Karpas-422 (cell line): ENCODE measurements at regions not wholly inside any gene's neighbourhood (a gene's known extent, or its start where the extent isn't known, plus 50 kb on each side); places are given as distances from the start of the nearest gene placed in this dataset.

Experiments used
- DNase-seq: peaks from one replicate; pipeline ENCODE4 v3.0.0-alpha.2; 2015
- H2AFZ ChIP-seq: fragments of 200-600 bp; sonication (generic); 2 replicates; pipeline ENCODE4 v1.6.1; 2014; ENCODE audit warnings: antibody characterized with exemption, low read length, mixed read lengths
- H3K27ac ChIP-seq: fragments of 200-600 bp; sonication (generic); 2 replicates; pipeline ENCODE4 v1.5.1; 2014; ENCODE audit warnings: mild to moderate bottlenecking, low read length, moderate library complexity
- H3K27me3 ChIP-seq: fragments of 200-600 bp; sonication (generic); 2 replicates; pipeline ENCODE4 v1.6.1; 2014; ENCODE audit warnings: low read length, mixed read lengths
- H3K36me3 ChIP-seq: fragments of 200-600 bp; sonication (generic); 2 replicates; pipeline ENCODE4 v1.6.1; 2014; ENCODE audit warnings: low read length, mixed read lengths; ENCODE audit not compliant: insufficient read depth
- H3K4me1 ChIP-seq: fragments of 200-600 bp; sonication (generic); 2 replicates; pipeline ENCODE4 v1.6.1; 2014; ENCODE audit warnings: mild to moderate bottlenecking, low read length, mixed read lengths
- H3K4me2 ChIP-seq: fragments of 200-600 bp; sonication (generic); 2 replicates; pipeline ENCODE4 v1.6.1; 2014; ENCODE audit warnings: low read length, low read depth, mild to moderate bottlenecking; ENCODE audit not compliant: poor library complexity, severe bottlenecking
- H3K4me3 ChIP-seq: fragments of 200-600 bp; sonication (generic); 2 replicates; pipeline ENCODE4 v1.5.1; 2014; ENCODE audit warnings: mild to moderate bottlenecking, antibody characterized with exemption, low read length, mixed read lengths
- H3K79me2 ChIP-seq: fragments of 200-600 bp; sonication (generic); 2 replicates; pipeline ENCODE4 v1.6.1; 2014; ENCODE audit warnings: mild to moderate bottlenecking, low read length, mixed read lengths
- H3K9ac ChIP-seq: fragments of 200-600 bp; sonication (generic); 2 replicates; pipeline ENCODE4 v1.6.0; 2014; ENCODE audit warnings: low read length
- H3K9me2 ChIP-seq: fragments of 200-600 bp; sonication (generic), shearing (Covaris generic); replicated peaks from 2 replicates; pipeline ENCODE4 v1.6.0; 2014; ENCODE audit warnings: mild to moderate bottlenecking, low read length, moderate library complexity; ENCODE audit not compliant: insufficient read depth
- H3K9me3 ChIP-seq: fragments of 300-700, 200-600 bp; sonication (generic); 2 replicates; pipeline ENCODE4 v1.6.1; 2014; ENCODE audit warnings: low read length, mixed read lengths
- H4K20me1 ChIP-seq: fragments of 200-600 bp; sonication (generic); 2 replicates; pipeline ENCODE4 v1.6.1; 2014; ENCODE audit warnings: mild to moderate bottlenecking, antibody characterized with exemption, low read length, low read depth; ENCODE audit not compliant: insufficient read depth

- H3K9me2 ChIP-seq, result no peaks in the 10 kb centered on the region
- H2AFZ ChIP-seq, result no peak overlapping the region
- H3K9me3 ChIP-seq, result no peaks in the 10 kb centered on the region
- no peak overlapping the region for H3K4me3 ChIP-seq
- no peaks in the 10 kb centered on the region for H4K20me1 ChIP-seq
- no peak overlapping the region for H3K9ac ChIP-seq
- H3K4me1 ChIP-seq, result no peaks in the 10 kb centered on the region
- no peaks in the 10 kb centered on the region for H3K27me3 ChIP-seq
- H3K4me2 ChIP-seq, result no peak overlapping the region
- no peaks in the 10 kb centered on the region for H3K79me2 ChIP-seq
- H3K27ac ChIP-seq, result no peak overlapping the region
- no peak for DNase-seq
- H3K36me3 ChIP-seq, result no peaks in the 10 kb centered on the region
Observed at GRCh38 chr2:58650781-58651180, 409.7 kb upstream of the FANCL start.

- H4K20me1 ChIP-seq, result no peaks in the 10 kb centered on the region
- H2AFZ ChIP-seq, result no peak overlapping the region
- DNase-seq, result no peak
- 0 out of 2 replicates have a peak, but pooled peaks cover 4% of the 10 kb centered on the region for H3K4me1 ChIP-seq
- no peak overlapping the region for H3K27ac ChIP-seq
- H3K9ac ChIP-seq, result no peak overlapping the region
- no peaks in the 10 kb centered on the region for H3K9me3 ChIP-seq
- H3K4me3 ChIP-seq, result no peak overlapping the region
- no peaks in the 10 kb centered on the region for H3K27me3 ChIP-seq
- no peaks in the 10 kb centered on the region for H3K36me3 ChIP-seq
- no peak overlapping the region for H3K4me2 ChIP-seq
- H3K79me2 ChIP-seq, result no peaks in the 10 kb centered on the region
- no peaks in the 10 kb centered on the region for H3K9me2 ChIP-seq
Observed at GRCh38 chr2:58649756-58650155, 408.6 kb upstream of the FANCL start.

GRCh38 chr2:58645017-58645416, 403.9 kb upstream of the FANCL start:
- Histone ChIP-seq H2AFZ (no peak overlapping the region), H3K79me2 (no peaks in the 10 kb centered on the region), H3K4me3 (no peak overlapping the region), H3K27ac (no peak overlapping the region), H3K9me2 (no peaks in the 10 kb centered on the region), H4K20me1 (no peaks in the 10 kb centered on the region), H3K36me3 (no peaks in the 10 kb centered on the region), H3K27me3 (no peaks in the 10 kb centered on the region), H3K4me1 (0 out of 2 replicates have a peak, but pooled peaks cover 4% of the 10 kb centered on the region), H3K9ac (no peak overlapping the region), H3K9me3 (no peaks in the 10 kb centered on the region), H3K4me2 (no peak overlapping the region)
- DNase-seq, result no peak

DNA sequence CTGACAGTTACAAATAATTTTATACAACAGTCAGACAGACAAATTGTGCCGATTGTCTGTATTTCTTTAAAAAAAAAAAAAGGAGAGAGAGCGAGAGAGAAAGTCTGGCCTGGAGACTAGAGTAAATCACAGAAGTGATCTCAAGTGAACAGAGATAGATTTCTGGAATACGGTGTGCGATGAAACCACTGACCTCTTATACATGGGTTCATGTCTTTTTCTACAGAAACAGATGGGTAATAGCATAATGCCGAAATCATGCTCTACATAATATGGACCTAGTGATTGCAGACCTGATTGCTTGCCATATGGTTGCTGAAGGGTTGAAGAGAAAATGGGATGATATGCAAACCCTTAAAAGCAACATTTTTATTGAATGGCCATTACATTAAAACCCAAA, 403.3 kb upstream of the FANCL start:
- DNase-seq, result no peak
- H3K4me2 ChIP-seq, result no peak overlapping the region
- no peaks in the 10 kb centered on the region for H3K36me3 ChIP-seq
- H3K4me3 ChIP-seq, result no peak overlapping the region
- H3K4me1 ChIP-seq, result 0 out of 2 replicates have a peak, but pooled peaks cover 4% of the 10 kb centered on the region
- no peak overlapping the region for H3K9ac ChIP-seq
- no peak overlapping the region for H2AFZ ChIP-seq
- no peaks in the 10 kb centered on the region for H3K9me2 ChIP-seq
- H3K27me3 ChIP-seq, result no peaks in the 10 kb centered on the region
- no peaks in the 10 kb centered on the region for H4K20me1 ChIP-seq
- H3K9me3 ChIP-seq, result no peaks in the 10 kb centered on the region
- H3K79me2 ChIP-seq, result no peaks in the 10 kb centered on the region
- no peak overlapping the region for H3K27ac ChIP-seq

- H3K27me3 ChIP-seq, result no peaks in the 10 kb centered on the region
- H3K9me3 ChIP-seq, result no peaks in the 10 kb centered on the region
- no peak overlapping the region for H3K4me2 ChIP-seq
- H3K4me3 ChIP-seq, result no peak overlapping the region
- DNase-seq, result no peak
- H4K20me1 ChIP-seq, result no peaks in the 10 kb centered on the region
- no peaks in the 10 kb centered on the region for H3K36me3 ChIP-seq
- H3K27ac ChIP-seq, result no peak overlapping the region
- no peak overlapping the region for H2AFZ ChIP-seq
- H3K4me1 ChIP-seq, result 0 out of 2 replicates have a peak, but pooled peaks cover 4% of the 10 kb centered on the region
- no peaks in the 10 kb centered on the region for H3K9me2 ChIP-seq
- no peak overlapping the region for H3K9ac ChIP-seq
- H3K79me2 ChIP-seq, result no peaks in the 10 kb centered on the region
Observed at GRCh38 chr2:58641001-58641400, 399.9 kb upstream of the FANCL start.

- Histone ChIP-seq H4K20me1 (no peaks in the 10 kb centered on the region), H3K9me2 (no peaks in the 10 kb centered on the region), H3K9ac (no peak overlapping the region), H3K4me1 (0 out of 2 replicates have a peak, but pooled peaks cover under 1% of the 10 kb centered on the region), H3K4me3 (no peak overlapping the region), H3K36me3 (no peaks in the 10 kb centered on the region), H3K79me2 (no peaks in the 10 kb centered on the region), H2AFZ (no peak overlapping the region), H3K27ac (no peak overlapping the region), H3K4me2 (no peak overlapping the region), H3K27me3 (no peaks in the 10 kb centered on the region), H3K9me3 (no peaks in the 10 kb centered on the region)
- no peak for DNase-seq
Observed at GRCh38 chr2:58640042-58640441, 398.9 kb upstream of the FANCL start.

DNA sequence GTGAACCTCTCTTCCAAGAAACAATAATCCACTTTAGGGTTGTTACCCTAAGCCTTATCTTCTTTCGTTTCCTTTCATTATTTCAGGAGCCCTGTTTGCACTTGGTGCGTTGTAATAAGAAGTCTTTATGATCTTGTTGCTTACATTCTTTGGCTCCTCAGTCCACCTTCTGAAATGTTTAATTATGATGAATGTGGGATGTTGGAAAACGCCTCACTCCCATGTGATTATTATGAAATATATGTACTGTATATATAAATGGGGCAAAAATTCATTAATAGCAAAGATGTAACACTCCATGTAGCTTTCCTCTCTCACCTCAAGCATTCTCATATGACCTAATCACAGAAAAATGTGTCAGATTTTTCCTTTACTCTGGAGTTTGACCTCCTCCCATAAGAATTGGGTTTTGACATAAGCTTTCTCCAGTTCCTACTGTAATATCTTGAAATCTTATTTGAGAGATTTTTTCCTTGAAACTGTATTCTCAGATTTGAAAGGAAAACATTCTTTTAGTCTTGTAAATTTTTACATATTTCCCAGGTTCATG, 397.2 kb upstream of the FANCL start:
- H3K4me1 ChIP-seq, result no peaks in the 10 kb centered on the region
- H3K9me2 ChIP-seq, result no peaks in the 10 kb centered on the region
- H3K9ac ChIP-seq, result no peak overlapping the region
- no peaks in the 10 kb centered on the region for H3K79me2 ChIP-seq
- H3K4me2 ChIP-seq, result no peak overlapping the region
- H3K9me3 ChIP-seq, result no peaks in the 10 kb centered on the region
- H3K4me3 ChIP-seq, result no peak overlapping the region
- no peak overlapping the region for H2AFZ ChIP-seq
- no peak overlapping the region for H3K27ac ChIP-seq
- H4K20me1 ChIP-seq, result no peaks in the 10 kb centered on the region
- H3K27me3 ChIP-seq, result no peaks in the 10 kb centered on the region
- no peaks in the 10 kb centered on the region for H3K36me3 ChIP-seq
- DNase-seq, result no peak

GRCh38 chr2:58636872-58637271, 395.7 kb upstream of the FANCL start:
- no peaks in the 10 kb centered on the region for H3K79me2 ChIP-seq
- no peak overlapping the region for H3K4me2 ChIP-seq

More at GRCh38 chr2:58636872-58637271, 395.7 kb upstream of the FANCL start:
- DNase-seq, result no peak
- H3K27me3 ChIP-seq, result no peaks in the 10 kb centered on the region
- no peaks in the 10 kb centered on the region for H3K4me1 ChIP-seq
- no peak overlapping the region for H2AFZ ChIP-seq
- no peak overlapping the region for H3K4me3 ChIP-seq
- no peaks in the 10 kb centered on the region for H3K9me2 ChIP-seq
- H3K9ac ChIP-seq, result no peak overlapping the region
- no peaks in the 10 kb centered on the region for H3K9me3 ChIP-seq
- no peak overlapping the region for H3K27ac ChIP-seq
- no peaks in the 10 kb centered on the region for H4K20me1 ChIP-seq
- no peaks in the 10 kb centered on the region for H3K36me3 ChIP-seq
